Common myeloid progenitor, CD34-positive (primary cell): ENCODE measurements at regions not wholly inside any gene's neighbourhood (a gene's known extent, or its start where the extent isn't known, plus 50 kb on each side); places are given as distances from the start of the nearest gene placed in this dataset.

Source experiments
- CTCF ChIA-PET: fragments of 350-600 bp; sonication (Branson Sonifier 250); formaldehyde crosslinking; loops from one replicate; lab custom pipeline; 2021; ENCODE audit warnings: antibody characterized with exemption; lab: Charles Lee
- POLR2A ChIA-PET: fragments of 350-600 bp; sonication (Branson Sonifier 250); formaldehyde crosslinking; loops from one replicate; lab custom pipeline; 2021; ENCODE audit warnings: antibody characterized with exemption; lab: Charles Lee
- DNase-seq, 3 donors: peaks; one replicate each; pipeline versions ENCODE4 v3.0.0 to v3.0.0-alpha.2; 2013
- H3K27ac ChIP-seq, 2 experiments: 1 replicate in 1 of 2; 2 replicates in 1 of 2; pipeline ENCODE4 v1.7.0; 2013; ENCODE audit warnings: inconsistent platforms in 2 of 2, low read length in 2 of 2, mild to moderate bottlenecking in 2 of 2, low read depth in 1 of 2, moderate library complexity in 1 of 2; ENCODE audit not compliant: severe bottlenecking in 2 of 2, insufficient read depth in 1 of 2, poor library complexity in 1 of 2
- H3K27me3 ChIP-seq, 5 experiments: replicated peaks in 2 of 5; 1 replicate in 3 of 5; 2 replicates in 2 of 5; pipeline versions ENCODE4 v1.6.1 to v1.7.0; 2013; ENCODE audit warnings: low read length in 4 of 5, mild to moderate bottlenecking in 2 of 5, moderate library complexity in 2 of 5, inconsistent platforms in 1 of 5; ENCODE audit not compliant: insufficient read depth in 5 of 5, control insufficient read depth in 4 of 5
- H3K36me3 ChIP-seq, 4 experiments: 1 replicate in 2 of 4; 2 replicates in 2 of 4; pipeline versions ENCODE4 v1.6.1 to v1.7.0; 2013; ENCODE audit warnings: low read length in 3 of 4, control low read depth in 1 of 4, mild to moderate bottlenecking in 1 of 4; ENCODE audit not compliant: control insufficient read depth in 4 of 4, insufficient read depth in 4 of 4
- H3K4me1 ChIP-seq, 4 experiments: 1 replicate in 3 of 4; 2 replicates in 1 of 4; pipeline versions ENCODE4 v1.6.1 to v1.7.1; 2013; ENCODE audit warnings: low read length in 3 of 4, mild to moderate bottlenecking in 3 of 4, control low read depth in 1 of 4, inconsistent platforms in 1 of 4, moderate library complexity in 1 of 4; ENCODE audit not compliant: control insufficient read depth in 4 of 4, insufficient read depth in 4 of 4; ENCODE audit errors: control extremely low read depth in 1 of 4
- H3K4me3 ChIP-seq, 7 experiments: 1 replicate in 4 of 7; 2 replicates in 3 of 7; pipeline versions ENCODE4 v1.5.1 to v1.7.0; 2013; ENCODE audit warnings: mild to moderate bottlenecking in 7 of 7, low read length in 6 of 7, moderate library complexity in 6 of 7, inconsistent platforms in 2 of 7, low read depth in 2 of 7, control low read depth in 1 of 7; ENCODE audit not compliant: insufficient read depth in 4 of 7, control insufficient read depth in 1 of 7; ENCODE audit errors: extremely low read depth in 1 of 7
- H3K9me3 ChIP-seq, 5 experiments: 1 replicate in 4 of 5; 2 replicates in 1 of 5; pipeline versions ENCODE4 v1.6.1 to v1.7.1; 2013; ENCODE audit warnings: low read length in 4 of 5, mild to moderate bottlenecking in 2 of 5, inconsistent platforms in 1 of 5, low read depth in 1 of 5, moderate library complexity in 1 of 5; ENCODE audit not compliant: control insufficient read depth in 4 of 5, insufficient read depth in 2 of 5; ENCODE audit errors: control extremely low read depth in 1 of 5
- WGBS: methylation state at CpG from one replicate; pipeline ENCODE4 v1.1.5; 2013; ENCODE audit not compliant: insufficient coverage; 5-methylcytosine and 5-hydroxymethylcytosine counted together

GRCh38 chr6:8674126-8674525 lies 238.8 kb upstream of the SLC35B3 start:
- POLR2A ChIA-PET, result no interaction called here
- CTCF ChIA-PET, result no interaction called here
- DNase-seq, result peak in 2 of 3 donors; percentile 0 to 11
- H3K4me1 ChIP-seq, result no peaks in the 10 kb centered on the region
- no peaks in the 10 kb centered on the region for H3K27me3 ChIP-seq
- no peaks in the 10 kb centered on the region for H3K36me3 ChIP-seq
- no peak overlapping the region for H3K4me3 ChIP-seq
- H3K9me3 ChIP-seq, result peaks cover 0 to 3% (median 0%) of the 10 kb centered on the region in 5 experiments
- no peak overlapping the region for H3K27ac ChIP-seq
- WGBS, result 43% methylated on average over 3 of the region's 3 CpGs

- H3K4me3 ChIP-seq, result no peak overlapping the region
- peaks cover 0 to 2% (median 0%) of the 10 kb centered on the region in 5 experiments for H3K9me3 ChIP-seq
- no peaks in the 10 kb centered on the region for H3K36me3 ChIP-seq
- no peaks in the 10 kb centered on the region for H3K4me1 ChIP-seq
- POLR2A ChIA-PET, result no interaction called here
- 100% methylated on average over 1 of the region's 3 CpGs for WGBS
- no peaks in the 10 kb centered on the region for H3K27me3 ChIP-seq
- H3K27ac ChIP-seq, result no peak overlapping the region
- CTCF ChIA-PET, result no interaction called here
- DNase-seq, result no peak
Observed at GRCh38 chr6:8672882-8673281, 237.5 kb upstream of the SLC35B3 start.

GRCh38 chr6:8670792-8671191 lies 235.4 kb upstream of the SLC35B3 start:
- no CpG with 5 or more reads among the region's 1 CpG for WGBS
- H3K4me1 ChIP-seq, result no peaks in the 10 kb centered on the region
- H3K36me3 ChIP-seq, result no peaks in the 10 kb centered on the region
- no peaks in the 10 kb centered on the region for H3K9me3 ChIP-seq
- no peak overlapping the region for H3K27ac ChIP-seq
- H3K4me3 ChIP-seq, result no peak overlapping the region
- ChIA-PET POLR2A (no interaction called here), CTCF (no interaction called here)
- DNase-seq, result no peak
- no peaks in the 10 kb centered on the region for H3K27me3 ChIP-seq

GRCh38 chr6:8664700-8665099 lies 229.4 kb upstream of the SLC35B3 start:
- ChIA-PET CTCF (no interaction called here), POLR2A (no interaction called here)
- H3K27me3 ChIP-seq, result no peaks in the 10 kb centered on the region
- no peak overlapping the region for H3K27ac ChIP-seq
- H3K4me3 ChIP-seq, result no peak overlapping the region
- no peaks in the 10 kb centered on the region for H3K4me1 ChIP-seq
- H3K9me3 ChIP-seq, result no peaks in the 10 kb centered on the region
- DNase-seq, result no peak
- no peaks in the 10 kb centered on the region for H3K36me3 ChIP-seq
- WGBS, result no CpG with 5 or more reads among the region's 3 CpGs

GRCh38 chr6:8664070-8664469 lies 228.7 kb upstream of the SLC35B3 start:
- H3K27ac ChIP-seq, result no peak overlapping the region
- ChIA-PET POLR2A (no interaction called here), CTCF (no interaction called here)
- no peak for DNase-seq
- whole genome bisulfite sequencing, result 100% methylated on average over 2 of the region's 3 CpGs
- no peak overlapping the region for H3K4me3 ChIP-seq
- no peaks in the 10 kb centered on the region for H3K27me3 ChIP-seq
- H3K36me3 ChIP-seq, result no peaks in the 10 kb centered on the region
- H3K4me1 ChIP-seq, result no peaks in the 10 kb centered on the region
- H3K9me3 ChIP-seq, result no peaks in the 10 kb centered on the region

- POLR2A ChIA-PET, result no interaction called here
- Histone ChIP-seq H3K27ac (no peak overlapping the region), H3K9me3 (no peaks in the 10 kb centered on the region), H3K27me3 (no peaks in the 10 kb centered on the region), H3K4me3 (no peak overlapping the region), H3K36me3 (no peaks in the 10 kb centered on the region), H3K4me1 (no peaks in the 10 kb centered on the region)
- 100% methylated on average over 2 of the region's 6 CpGs for WGBS
- no peak for DNase-seq
- CTCF ChIA-PET, result no interaction called here
Observed at GRCh38 chr6:8659404-8660189, 224.3 kb upstream of the SLC35B3 start.

- H3K9me3 ChIP-seq, result no peaks in the 10 kb centered on the region
- no peak overlapping the region for H3K4me3 ChIP-seq
- H3K36me3 ChIP-seq, result no peaks in the 10 kb centered on the region
- CTCF ChIA-PET, result no interaction called here
- no peak for DNase-seq
- H3K27ac ChIP-seq, result no peak overlapping the region
- POLR2A ChIA-PET, result no interaction called here
- 78% methylated on average over 2 of the region's 4 CpGs for WGBS
- H3K27me3 ChIP-seq, result no peaks in the 10 kb centered on the region
- H3K4me1 ChIP-seq, result no peaks in the 10 kb centered on the region
Observed at GRCh38 chr6:8658416-8658815, 223.1 kb upstream of the SLC35B3 start.
